H1 (cell line): ENCODE measurements at regions not wholly inside any gene's neighbourhood (a gene's known extent, or its start where the extent isn't known, plus 50 kb on each side); places are given as distances from the start of the nearest gene placed in this dataset.

ENCODE experiments used
- ATF2 ChIP-seq: IDR thresholded peaks from 2 replicates; pipeline ENCODE4 v1.6.1; 2012; ENCODE audit warnings: low read length, inconsistent platforms
- BACH1 ChIP-seq: IDR thresholded peaks from 2 replicates; pipeline ENCODE4 v1.6.1; 2012; ENCODE audit warnings: low read length, improper control_type of control experiment
- EP300 ChIP-seq, 2 experiments: IDR thresholded peaks; 1 replicate in 1 of 2; 2 replicates in 1 of 2; pipeline ENCODE4 v1.6.1; 2011 to 2012; ENCODE audit warnings: low read depth in 2 of 2, low read length in 2 of 2, mild to moderate bottlenecking in 2 of 2, borderline replicate concordance in 1 of 2, inconsistent platforms in 1 of 2, moderate library complexity in 1 of 2
- EZH2 ChIP-seq: fragments of 200-600 bp; sonication (generic); IDR thresholded peaks from 2 replicates; pipeline ENCODE4 v1.7.1; 2012; ENCODE audit warnings: low read depth, mild to moderate bottlenecking, moderate library complexity, low read length, inconsistent platforms; ENCODE audit not compliant: severe bottlenecking
- HDAC6 ChIP-seq: IDR thresholded peaks from one replicate; pipeline ENCODE4 v1.7.1; 2012; ENCODE audit warnings: low read depth, mild to moderate bottlenecking, inconsistent platforms, low read length, moderate library complexity
- KDM1A ChIP-seq: fragments of 200-600, 300-600 bp; sonication (generic); IDR thresholded peaks from 2 replicates; pipeline ENCODE4 v1.7.1; 2016; ENCODE audit warnings: mild to moderate bottlenecking, low read length, borderline replicate concordance
- KDM4A ChIP-seq: IDR thresholded peaks from one replicate; pipeline ENCODE4 v1.7.1; 2012; ENCODE audit warnings: low read depth, mild to moderate bottlenecking, moderate library complexity, low read length, inconsistent platforms; ENCODE audit not compliant: severe bottlenecking
- POLR2AphosphoS5 ChIP-seq: IDR thresholded peaks from 2 replicates; pipeline ENCODE4 v1.6.1; 2011; ENCODE audit warnings: low read depth, low read length
- TF ChIP-seq, protein P1 (sequence below): IDR thresholded peaks from 2 replicates; pipeline ENCODE4 v1.6.1; 2011; ENCODE audit warnings: low read length, improper control_type of control experiment
- TF ChIP-seq, protein P2 (sequence below): IDR thresholded peaks from 2 replicates; pipeline ENCODE4 v1.6.1; 2011; ENCODE audit warnings: low read depth, mild to moderate bottlenecking, low read length; ENCODE audit not compliant: insufficient read depth
- TF ChIP-seq, protein P3 (sequence below), 3 experiments: IDR thresholded peaks; 1 replicate in 2 of 3; 2 replicates in 1 of 3; pipeline versions ENCODE4 v1.5.1 to v1.6.1; 2011; ENCODE audit warnings: low read length in 3 of 3, mild to moderate bottlenecking in 3 of 3, inconsistent platforms in 2 of 3, low read depth in 1 of 3, moderate library complexity in 1 of 3; ENCODE audit not compliant: insufficient read depth in 1 of 3; ENCODE audit errors: control extremely low read depth in 1 of 3

- TF ChIP-seq EZH2, result no peak
- no peak for TF ChIP-seq POLR2AphosphoS5
- no peak for TF ChIP-seq EP300 (IDR thresholded peaks at IDR 0.05; ENCODE audit: borderline replicate concordance in 1 of 2, low read depth in 2 of 2, low read length in 2 of 2)
- TF ChIP-seq BACH1, result no peak
- TF ChIP-seq KDM4A, result no peak
- TF ChIP-seq, protein P1, sequence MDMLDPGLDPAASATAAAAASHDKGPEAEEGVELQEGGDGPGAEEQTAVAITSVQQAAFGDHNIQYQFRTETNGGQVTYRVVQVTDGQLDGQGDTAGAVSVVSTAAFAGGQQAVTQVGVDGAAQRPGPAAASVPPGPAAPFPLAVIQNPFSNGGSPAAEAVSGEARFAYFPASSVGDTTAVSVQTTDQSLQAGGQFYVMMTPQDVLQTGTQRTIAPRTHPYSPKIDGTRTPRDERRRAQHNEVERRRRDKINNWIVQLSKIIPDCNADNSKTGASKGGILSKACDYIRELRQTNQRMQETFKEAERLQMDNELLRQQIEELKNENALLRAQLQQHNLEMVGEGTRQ, result no peak
- TF ChIP-seq, protein P2, sequence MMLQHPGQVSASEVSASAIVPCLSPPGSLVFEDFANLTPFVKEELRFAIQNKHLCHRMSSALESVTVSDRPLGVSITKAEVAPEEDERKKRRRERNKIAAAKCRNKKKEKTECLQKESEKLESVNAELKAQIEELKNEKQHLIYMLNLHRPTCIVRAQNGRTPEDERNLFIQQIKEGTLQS, result no peak
- TF ChIP-seq, protein P3, sequence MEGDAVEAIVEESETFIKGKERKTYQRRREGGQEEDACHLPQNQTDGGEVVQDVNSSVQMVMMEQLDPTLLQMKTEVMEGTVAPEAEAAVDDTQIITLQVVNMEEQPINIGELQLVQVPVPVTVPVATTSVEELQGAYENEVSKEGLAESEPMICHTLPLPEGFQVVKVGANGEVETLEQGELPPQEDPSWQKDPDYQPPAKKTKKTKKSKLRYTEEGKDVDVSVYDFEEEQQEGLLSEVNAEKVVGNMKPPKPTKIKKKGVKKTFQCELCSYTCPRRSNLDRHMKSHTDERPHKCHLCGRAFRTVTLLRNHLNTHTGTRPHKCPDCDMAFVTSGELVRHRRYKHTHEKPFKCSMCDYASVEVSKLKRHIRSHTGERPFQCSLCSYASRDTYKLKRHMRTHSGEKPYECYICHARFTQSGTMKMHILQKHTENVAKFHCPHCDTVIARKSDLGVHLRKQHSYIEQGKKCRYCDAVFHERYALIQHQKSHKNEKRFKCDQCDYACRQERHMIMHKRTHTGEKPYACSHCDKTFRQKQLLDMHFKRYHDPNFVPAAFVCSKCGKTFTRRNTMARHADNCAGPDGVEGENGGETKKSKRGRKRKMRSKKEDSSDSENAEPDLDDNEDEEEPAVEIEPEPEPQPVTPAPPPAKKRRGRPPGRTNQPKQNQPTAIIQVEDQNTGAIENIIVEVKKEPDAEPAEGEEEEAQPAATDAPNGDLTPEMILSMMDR (IDR thresholded peaks at IDR 0.05; ENCODE audit: control extremely low read depth in 1 of 3, insufficient read depth in 1 of 3, low read depth in 1 of 3, low read length in 3 of 3), result no peak
- TF ChIP-seq KDM1A, result no peak
- TF ChIP-seq HDAC6, result no peak
- no peak for TF ChIP-seq ATF2
These were observed 320.3 kb upstream of the DEFB112 start for GRCh38 chr6:50369996-50370395.
